Coronary artery (tissue), 2 donors: ENCODE measurements at regions not wholly inside any gene's neighbourhood (a gene's known extent, or its start where the extent isn't known, plus 50 kb on each side); places are given as distances from the start of the nearest gene placed in this dataset.

ENCODE experiments used
- DNase-seq: peaks from one replicate; pipeline ENCODE4 v3.0.0-alpha.2; 2017; ENCODE audit warnings: low spot score
- H3K27ac ChIP-seq, 2 donors: fragments of 200-600 bp; sonication (generic); one replicate each; pipeline ENCODE4 v1.5.1; 2016 to 2019
- H3K4me3 ChIP-seq: fragments of 200-600 bp; sonication (generic); 2 replicates; pipeline ENCODE4 v1.5.1; 2016; ENCODE audit warnings: mild to moderate bottlenecking, moderate library complexity
- TF ChIP-seq, protein P1 (sequence below): fragments of 200-600 bp; sonication (generic); IDR thresholded peaks from one replicate; pipeline ENCODE4 v1.5.1; 2019; ENCODE audit warnings: antibody characterized with exemption

DNA sequence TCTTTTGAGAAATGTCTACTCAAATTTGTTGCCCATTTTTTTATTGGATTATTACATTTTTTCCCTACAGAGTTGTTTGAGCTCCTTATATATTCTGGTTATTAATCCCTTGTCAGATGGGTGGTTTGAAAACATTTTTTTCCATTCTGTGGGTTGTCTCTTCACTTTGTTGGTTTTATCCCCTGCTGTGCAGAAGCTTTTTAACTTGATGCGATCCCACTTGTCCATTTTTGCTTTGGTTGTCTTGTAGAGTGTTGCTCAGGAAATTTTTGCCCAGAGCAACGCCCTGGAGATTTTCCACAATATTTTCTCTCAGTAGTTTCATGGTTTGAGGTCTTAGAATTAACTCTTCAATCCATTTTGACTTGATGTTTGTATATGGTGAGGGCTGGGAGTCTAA, 592.8 kb upstream of the GOT2 start:
- TF ChIP-seq, protein P1, sequence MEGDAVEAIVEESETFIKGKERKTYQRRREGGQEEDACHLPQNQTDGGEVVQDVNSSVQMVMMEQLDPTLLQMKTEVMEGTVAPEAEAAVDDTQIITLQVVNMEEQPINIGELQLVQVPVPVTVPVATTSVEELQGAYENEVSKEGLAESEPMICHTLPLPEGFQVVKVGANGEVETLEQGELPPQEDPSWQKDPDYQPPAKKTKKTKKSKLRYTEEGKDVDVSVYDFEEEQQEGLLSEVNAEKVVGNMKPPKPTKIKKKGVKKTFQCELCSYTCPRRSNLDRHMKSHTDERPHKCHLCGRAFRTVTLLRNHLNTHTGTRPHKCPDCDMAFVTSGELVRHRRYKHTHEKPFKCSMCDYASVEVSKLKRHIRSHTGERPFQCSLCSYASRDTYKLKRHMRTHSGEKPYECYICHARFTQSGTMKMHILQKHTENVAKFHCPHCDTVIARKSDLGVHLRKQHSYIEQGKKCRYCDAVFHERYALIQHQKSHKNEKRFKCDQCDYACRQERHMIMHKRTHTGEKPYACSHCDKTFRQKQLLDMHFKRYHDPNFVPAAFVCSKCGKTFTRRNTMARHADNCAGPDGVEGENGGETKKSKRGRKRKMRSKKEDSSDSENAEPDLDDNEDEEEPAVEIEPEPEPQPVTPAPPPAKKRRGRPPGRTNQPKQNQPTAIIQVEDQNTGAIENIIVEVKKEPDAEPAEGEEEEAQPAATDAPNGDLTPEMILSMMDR, result no peak
- DNase-seq, result no peak
- Histone ChIP-seq H3K27ac (no peak overlapping the region), H3K4me3 (no peak overlapping the region)

DNA sequence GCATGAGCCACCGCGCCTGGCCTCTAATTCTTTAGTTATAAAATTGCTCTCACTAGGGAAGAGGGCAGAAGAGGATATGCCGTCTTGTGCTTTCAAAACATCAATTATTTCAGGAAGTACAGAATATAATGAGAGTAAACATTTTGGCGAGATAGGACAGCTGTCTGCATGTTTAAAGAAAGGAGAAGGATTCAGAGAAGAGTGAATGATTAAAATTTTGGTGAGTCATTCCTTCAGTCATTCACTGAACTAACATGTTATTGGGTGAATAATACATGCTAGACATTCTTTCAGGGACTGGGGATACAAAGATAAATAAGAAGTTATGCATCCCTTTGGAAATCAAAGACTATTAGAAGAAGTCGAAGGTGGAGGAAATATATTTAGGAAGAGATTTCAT, 590.3 kb upstream of the GOT2 start:
- H3K27ac ChIP-seq, result no peak overlapping the region
- no peak overlapping the region for H3K4me3 ChIP-seq
- DNase-seq, result no peak
- TF ChIP-seq, protein P1, result no peak

DNA sequence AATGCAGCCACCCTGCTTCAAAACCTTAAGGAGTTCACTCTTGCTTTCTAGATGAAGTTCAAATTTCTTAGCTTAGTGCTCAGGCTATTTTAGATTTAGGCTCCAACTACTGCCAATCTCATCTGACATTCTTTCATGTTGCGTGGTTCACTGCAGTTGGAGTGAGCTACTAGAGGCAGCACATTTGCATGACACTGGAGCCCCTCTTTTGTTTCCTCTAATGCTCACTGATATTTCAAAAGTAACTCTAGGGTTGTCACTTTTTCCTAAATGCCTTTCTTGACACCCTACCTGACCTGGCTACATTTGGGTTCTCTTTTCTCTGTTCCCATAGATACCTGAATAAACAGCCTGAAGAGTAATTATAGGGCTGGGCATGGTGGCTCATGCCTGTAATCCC, 586.5 kb upstream of the GOT2 start:
- no peak overlapping the region for H3K4me3 ChIP-seq
- DNase-seq, result no peak
- TF ChIP-seq, protein P1, result no peak
- no peak overlapping the region for H3K27ac ChIP-seq

DNA sequence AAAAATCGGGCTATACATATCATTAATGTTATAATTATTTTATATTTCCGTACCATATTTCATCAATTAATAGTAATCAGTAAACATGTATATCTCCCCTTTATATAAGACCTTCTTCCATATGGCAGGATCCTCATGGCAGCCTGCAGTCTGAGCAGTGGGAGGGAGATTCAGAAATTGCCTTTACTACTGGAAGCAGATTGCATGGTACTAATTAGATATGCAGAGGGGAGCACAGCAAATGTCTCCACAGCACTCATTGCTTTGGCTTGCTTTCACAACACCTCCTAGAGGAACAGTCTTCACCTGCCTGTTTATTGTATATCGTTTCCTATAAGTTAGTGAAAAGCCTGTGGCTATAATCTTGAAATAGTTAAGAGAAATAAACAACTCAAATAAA, 585.8 kb upstream of the GOT2 start:
- H3K4me3 ChIP-seq, result no peak overlapping the region
- TF ChIP-seq, protein P1, result no peak
- DNase-seq, result no peak
- H3K27ac ChIP-seq, result no peak overlapping the region

DNA sequence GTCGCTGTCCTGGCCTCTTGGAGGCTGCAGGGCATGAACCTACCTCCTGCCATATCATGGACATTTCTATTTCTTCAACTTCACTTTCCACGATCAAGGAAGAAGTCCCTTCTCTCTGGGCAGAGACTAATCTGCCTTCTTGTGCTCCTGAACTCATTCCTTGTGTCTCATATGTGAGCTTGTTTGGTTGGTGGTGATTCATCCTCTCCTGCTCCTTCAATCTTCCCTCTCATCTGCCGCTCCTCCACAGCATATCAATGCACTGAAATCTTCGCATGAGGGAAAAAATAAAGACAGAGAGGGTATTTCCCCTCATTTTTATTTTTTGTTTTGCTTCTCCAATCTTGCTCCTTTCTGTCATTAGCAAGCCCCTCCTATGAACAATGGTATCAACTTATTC, 571.7 kb upstream of the GOT2 start:
- TF ChIP-seq, protein P1, result no peak
- Histone ChIP-seq H3K4me3 (no peak overlapping the region), H3K27ac (no peak overlapping the region)
- no peak for DNase-seq

DNA sequence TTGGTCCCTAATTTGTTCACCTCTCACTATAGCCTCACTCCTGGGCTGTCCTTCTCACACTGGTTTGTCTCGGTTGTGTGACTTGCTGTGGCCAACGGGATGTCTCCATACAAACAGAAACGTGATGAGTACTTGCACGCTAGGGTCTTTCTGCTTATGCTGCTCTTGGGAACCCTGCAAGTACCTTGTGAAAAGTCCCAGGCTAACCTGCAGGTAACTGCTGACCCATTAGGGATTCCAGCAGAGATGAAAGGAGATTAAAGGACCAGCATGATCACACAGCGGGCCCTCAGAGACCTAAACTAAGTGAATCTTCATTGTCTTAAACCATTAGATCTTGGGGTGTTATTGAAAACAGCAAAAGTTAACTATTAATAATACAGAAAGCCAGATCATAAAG, 562.8 kb upstream of the GOT2 start:
- DNase-seq, result no peak
- H3K27ac ChIP-seq, result no peak overlapping the region
- no peak overlapping the region for H3K4me3 ChIP-seq
- TF ChIP-seq, protein P1, result no peak

DNA sequence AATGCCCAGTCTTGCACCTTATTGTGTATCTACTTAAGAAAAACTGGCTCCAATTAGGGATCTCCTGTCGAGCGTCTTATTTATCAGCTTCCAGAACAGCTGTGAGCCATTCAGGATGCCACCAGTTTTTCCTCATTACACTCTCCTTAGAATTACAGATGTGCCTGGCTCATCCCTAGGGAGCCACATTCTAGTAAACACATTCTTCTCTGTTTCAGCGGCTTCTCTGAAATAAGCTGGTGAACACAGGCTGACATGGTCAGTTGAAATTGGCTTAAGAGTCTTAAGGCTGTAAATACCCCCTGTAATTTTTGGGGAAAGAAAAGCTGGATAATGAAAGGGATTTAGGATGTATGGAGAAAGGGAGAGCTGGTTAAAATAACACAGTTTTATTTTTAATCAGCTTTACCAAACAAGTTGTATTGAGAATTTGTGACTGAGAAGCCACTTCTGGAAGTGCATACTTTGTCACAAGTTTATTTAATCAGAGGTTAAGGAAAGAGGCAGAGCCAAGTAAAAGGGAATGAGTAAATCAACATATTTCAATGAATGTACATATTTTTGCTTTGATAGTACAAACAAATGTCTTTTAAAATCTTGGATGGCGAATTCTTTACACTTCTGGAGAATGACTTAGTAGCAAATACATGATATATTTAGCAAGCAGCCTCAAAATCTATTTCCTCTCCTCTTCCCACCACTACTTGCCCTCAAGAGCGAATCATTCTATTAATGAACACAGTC, 562.0 kb upstream of the GOT2 start:
- no peak overlapping the region for H3K27ac ChIP-seq
- no peak overlapping the region for H3K4me3 ChIP-seq
- TF ChIP-seq, protein P1, result no peak
- no peak for DNase-seq
